Trophoblast cell (in vitro differentiated cells and primary cell): ENCODE measurements at regions not wholly inside any gene's neighbourhood (a gene's known extent, or its start where the extent isn't known, plus 50 kb on each side); places are given as distances from the start of the nearest gene placed in this dataset.

Experiments
- DNase-seq, 2 donors: peaks; one replicate each; pipeline ENCODE4 v3.0.0-alpha.2; 2016
- H2AFZ ChIP-seq: 2 replicates; pipeline ENCODE4 v1.6.1; 2013; ENCODE audit warnings: low read length, moderate library complexity, mild to moderate bottlenecking; ENCODE audit not compliant: insufficient read depth, poor library complexity
- H2AK5ac ChIP-seq: 2 replicates; pipeline ENCODE4 v1.6.1; 2013; ENCODE audit warnings: mild to moderate bottlenecking, low read length
- H2BK120ac ChIP-seq: 2 replicates; pipeline ENCODE4 v1.6.1; 2013; ENCODE audit warnings: low read length, mild to moderate bottlenecking, moderate library complexity; ENCODE audit not compliant: insufficient read depth, poor library complexity
- H2BK12ac ChIP-seq: 2 replicates; pipeline ENCODE4 v1.6.1; 2013; ENCODE audit warnings: mild to moderate bottlenecking, low read length, moderate library complexity
- H2BK5ac ChIP-seq: 2 replicates; pipeline ENCODE4 v1.6.1; 2013; ENCODE audit warnings: low read length, low read depth, moderate library complexity, mild to moderate bottlenecking; ENCODE audit not compliant: poor library complexity
- H3K14ac ChIP-seq: 2 replicates; pipeline ENCODE4 v1.6.1; 2013; ENCODE audit warnings: mild to moderate bottlenecking, low read length
- H3K18ac ChIP-seq: 2 replicates; pipeline ENCODE4 v1.6.1; 2013; ENCODE audit warnings: mild to moderate bottlenecking, low read length
- H3K23ac ChIP-seq: 2 replicates; pipeline ENCODE4 v1.6.1; 2013; ENCODE audit warnings: low read length
- H3K27ac ChIP-seq: 2 replicates; pipeline ENCODE4 v1.5.1; 2013; ENCODE audit warnings: low read depth, mild to moderate bottlenecking, inconsistent platforms, low read length, moderate library complexity
- H3K27me3 ChIP-seq: 2 replicates; pipeline ENCODE4 v1.6.1; 2013; ENCODE audit warnings: inconsistent platforms, mild to moderate bottlenecking, low read length, moderate library complexity; ENCODE audit not compliant: insufficient read depth
- H3K36me3 ChIP-seq, 2 experiments: 1 replicate in 1 of 2; 2 replicates in 1 of 2; pipeline ENCODE4 v1.6.1; 2013; ENCODE audit warnings: low read length in 2 of 2, mild to moderate bottlenecking in 2 of 2, moderate library complexity in 1 of 2; ENCODE audit not compliant: insufficient read depth in 2 of 2, control insufficient read depth in 1 of 2
- H3K4ac ChIP-seq: 2 replicates; pipeline ENCODE4 v1.6.1; 2013; ENCODE audit warnings: low read depth, mild to moderate bottlenecking, low read length, moderate library complexity
- H3K4me1 ChIP-seq, 2 experiments: 1 replicate in 1 of 2; 2 replicates in 1 of 2; pipeline ENCODE4 v1.6.1; 2013; ENCODE audit warnings: low read length in 2 of 2, mild to moderate bottlenecking in 2 of 2, moderate library complexity in 1 of 2; ENCODE audit not compliant: insufficient read depth in 2 of 2, control insufficient read depth in 1 of 2
- H3K4me2 ChIP-seq: 2 replicates; pipeline ENCODE4 v1.6.1; 2013; ENCODE audit warnings: inconsistent platforms, mild to moderate bottlenecking, low read length, moderate library complexity
- H3K4me3 ChIP-seq: 2 replicates; pipeline ENCODE4 v1.5.1; 2013; ENCODE audit warnings: mild to moderate bottlenecking, low read depth, low read length, inconsistent platforms
- H3K79me1 ChIP-seq: one replicate; pipeline ENCODE4 v1.6.1; 2013; ENCODE audit warnings: low read length
- H3K79me2 ChIP-seq: 2 replicates; pipeline ENCODE4 v1.6.1; 2013; ENCODE audit warnings: low read length, mild to moderate bottlenecking; ENCODE audit not compliant: control insufficient read depth, insufficient read depth, poor library complexity
- H3K9ac ChIP-seq: 2 replicates; pipeline ENCODE4 v1.6.1; 2013; ENCODE audit warnings: mild to moderate bottlenecking, low read length
- H3K9me3 ChIP-seq: 2 replicates; pipeline ENCODE4 v1.6.1; 2013; ENCODE audit warnings: low read depth, mild to moderate bottlenecking, control low read depth, inconsistent platforms, low read length; ENCODE audit not compliant: insufficient read depth
- H4K12ac ChIP-seq: 2 replicates; pipeline ENCODE4 v1.6.1; 2013; ENCODE audit warnings: low read depth, mild to moderate bottlenecking, low read length, moderate library complexity
- H4K8ac ChIP-seq: 2 replicates; pipeline ENCODE4 v1.6.1; 2013; ENCODE audit warnings: low read depth, mild to moderate bottlenecking, low read length, moderate library complexity
- H4K91ac ChIP-seq: one replicate; pipeline ENCODE4 v1.6.1; 2013; ENCODE audit warnings: low read depth, mild to moderate bottlenecking, low read length, moderate library complexity
- WGBS: extraction: QIAGEN DNeasy Blood & Tissue Kit; methylation state at CpG from one replicate; pipeline ENCODE4 v1.1.7; 2013; ENCODE audit warnings: missing lambda C conversion rate; ENCODE audit not compliant: insufficient read length, insufficient coverage; ENCODE audit errors: extremely low coverage; 5-methylcytosine and 5-hydroxymethylcytosine counted together

- H3K36me3 ChIP-seq = no peaks in the 10 kb centered on the region
- no CpG with 5 or more reads among the region's 4 CpGs for WGBS
- no peak overlapping the region for H2BK120ac ChIP-seq
Measured at GRCh38 chr4:138521809-138522208, 279.7 kb upstream of the SLC7A11 start.

GRCh38 chr4:138519436-138519835 is 277.3 kb upstream of the SLC7A11 start:
- H2BK120ac ChIP-seq = no peak overlapping the region
- no peaks in the 10 kb centered on the region for H3K4me1 ChIP-seq
- no peak overlapping the region for H2BK12ac ChIP-seq
- H2AFZ ChIP-seq = no peak overlapping the region
- no peak overlapping the region for H4K91ac ChIP-seq
- WGBS = no CpG with 5 or more reads among the region's 2 CpGs
- H3K14ac ChIP-seq = no peak overlapping the region
- H3K4me3 ChIP-seq = no peak overlapping the region
- no peaks in the 10 kb centered on the region for H3K9me3 ChIP-seq
- no peak overlapping the region for H3K4ac ChIP-seq
- H2BK5ac ChIP-seq = no peak overlapping the region
- no peak overlapping the region for H4K12ac ChIP-seq
- H3K9ac ChIP-seq = no peak overlapping the region
- H3K18ac ChIP-seq = no peak overlapping the region
- no peak overlapping the region for H4K8ac ChIP-seq
- no peak overlapping the region for H3K4me2 ChIP-seq
- no peaks in the 10 kb centered on the region for H3K79me2 ChIP-seq
- DNase-seq = no peak
- no peaks in the 10 kb centered on the region for H3K36me3 ChIP-seq
- H3K27me3 ChIP-seq = no peaks in the 10 kb centered on the region
- no peak overlapping the region for H3K27ac ChIP-seq
- H3K23ac ChIP-seq = no peak overlapping the region
- no peaks in the 10 kb centered on the region for H3K79me1 ChIP-seq
- H2AK5ac ChIP-seq = no peak overlapping the region

More at GRCh38 chr4:138521809-138522208, 279.7 kb upstream of the SLC7A11 start:
- no peak overlapping the region for H3K23ac ChIP-seq
- H2AFZ ChIP-seq = no peak overlapping the region
- H4K12ac ChIP-seq = no peak overlapping the region
- no peak overlapping the region for H2BK12ac ChIP-seq
- H3K9ac ChIP-seq = no peak overlapping the region
- H3K9me3 ChIP-seq = no peaks in the 10 kb centered on the region
- H3K4me2 ChIP-seq = no peak overlapping the region
- H3K18ac ChIP-seq = no peak overlapping the region
- H2BK5ac ChIP-seq = no peak overlapping the region
- H3K79me2 ChIP-seq = no peaks in the 10 kb centered on the region
- H4K8ac ChIP-seq = no peak overlapping the region
- no peaks in the 10 kb centered on the region for H3K79me1 ChIP-seq
- no peak overlapping the region for H3K4ac ChIP-seq
- H4K91ac ChIP-seq = no peak overlapping the region
- no peak overlapping the region for H3K27ac ChIP-seq
- H3K4me3 ChIP-seq = no peak overlapping the region
- H3K4me1 ChIP-seq = no peaks in the 10 kb centered on the region
- DNase-seq = no peak
- no peak overlapping the region for H2AK5ac ChIP-seq
- no peaks in the 10 kb centered on the region for H3K27me3 ChIP-seq
- no peak overlapping the region for H3K14ac ChIP-seq

GRCh38 chr4:138513535-138513934 is 271.4 kb upstream of the SLC7A11 start:
- Histone ChIP-seq H3K4me2 (no peak overlapping the region), H3K27ac (no peak overlapping the region), H3K9me3 (no peaks in the 10 kb centered on the region), H2BK120ac (no peak overlapping the region), H2AFZ (no peak overlapping the region), H4K8ac (no peak overlapping the region), H2BK12ac (no peak overlapping the region), H3K36me3 (no peaks in the 10 kb centered on the region), H4K12ac (no peak overlapping the region), H3K14ac (no peak overlapping the region), H2BK5ac (no peak overlapping the region), H3K9ac (no peak overlapping the region), H3K27me3 (no peaks in the 10 kb centered on the region), H3K18ac (no peak overlapping the region), H3K79me2 (no peaks in the 10 kb centered on the region), H3K4me3 (no peak overlapping the region), H3K4ac (no peak overlapping the region), H3K4me1 (no peaks in the 10 kb centered on the region), H4K91ac (no peak overlapping the region), H2AK5ac (no peak overlapping the region), H3K79me1 (no peaks in the 10 kb centered on the region), H3K23ac (no peak overlapping the region)
- no peak for DNase-seq
- WGBS = no CpG with 5 or more reads among the region's 1 CpG

GRCh38 chr4:138512756-138513155 is 270.6 kb upstream of the SLC7A11 start:
- H3K36me3 ChIP-seq = no peaks in the 10 kb centered on the region
- H3K27ac ChIP-seq = no peak overlapping the region
- no peak overlapping the region for H2BK120ac ChIP-seq
- no peak overlapping the region for H3K23ac ChIP-seq
- no peak overlapping the region for H3K9ac ChIP-seq
- H4K8ac ChIP-seq = no peak overlapping the region
- no peak overlapping the region for H4K91ac ChIP-seq
- no peak overlapping the region for H3K4me3 ChIP-seq
- H3K79me1 ChIP-seq = no peaks in the 10 kb centered on the region
- H3K4me1 ChIP-seq = peaks cover 0 to 2% of the 10 kb centered on the region in 2 experiments
- H2BK12ac ChIP-seq = no peak overlapping the region
- H3K79me2 ChIP-seq = no peaks in the 10 kb centered on the region
- H3K4me2 ChIP-seq = no peak overlapping the region
- H3K14ac ChIP-seq = no peak overlapping the region
- H3K27me3 ChIP-seq = no peaks in the 10 kb centered on the region
- H2BK5ac ChIP-seq = no peak overlapping the region
- H3K9me3 ChIP-seq = no peaks in the 10 kb centered on the region
- H2AK5ac ChIP-seq = no peak overlapping the region
- no peak overlapping the region for H2AFZ ChIP-seq
- no peak overlapping the region for H3K18ac ChIP-seq
- H3K4ac ChIP-seq = no peak overlapping the region
- H4K12ac ChIP-seq = no peak overlapping the region
- DNase-seq = no peak
